K562 (cell line): ENCODE measurements at regions not wholly inside any gene's neighbourhood (a gene's known extent, or its start where the extent isn't known, plus 50 kb on each side); places are given as distances from the start of the nearest gene placed in this dataset.

Experiments
- ATAC-seq: fragments of 200-7000 bp; cut with Tn5 transposase; 3 replicates; pipeline ENCODE4 v1.9.1; 2020; ENCODE audit warnings: moderate library complexity
- BruUV-seq: library from RNA; stranded (reverse); fragments of 400-500 nt; replicated peaks from 2 replicates; lab custom pipeline; 2021; lab: Mats Ljungman, UMichigan
- CTCF ChIA-PET: fragments of 300-600 bp; formaldehyde crosslinking; extraction: SDS; loops from one replicate; lab custom pipeline; 2021; ENCODE audit warnings: low intra/inter-chr PET ratio; lab: Yijun Ruan, JAX
- POLR2A ChIA-PET: fragments of 300-600, 350-650 bp; sonication (Branson Sonifier 250); formaldehyde crosslinking; extraction: SDS; loops from one replicate; lab custom pipeline; 2021; ENCODE audit warnings: antibody characterized with exemption, inconsistent platforms; lab: Yijun Ruan, JAX
- DNase-seq, 4 experiments: peaks; one replicate each; pipeline versions ENCODE4 v3.0.0 to v3.0.0-alpha.2; 2011 to 2018; ENCODE audit warnings: low spot score in 3 of 4, mixed read lengths in 3 of 4; ENCODE audit errors: extremely low read depth in 1 of 4
- FAIRE-seq: peaks from 2 replicates; lab custom pipeline; 2011; peaks lifted over from hg19 to GRCh38; lab: Jason Lieb, UNC
- H2AFZ ChIP-seq: 2 replicates; pipeline ENCODE4 v1.6.0; 2011; ENCODE audit warnings: low read depth, low read length, control low read depth, inconsistent platforms
- H3K27ac ChIP-seq: fragments of 200-600 bp; 3 replicates; pipeline ENCODE4 v1.8.0; 2011; ENCODE audit warnings: low read depth, mild to moderate bottlenecking, control low read depth, inconsistent platforms, low read length, moderate library complexity, mixed read lengths; ENCODE audit errors: extremely low read depth
- H3K27me3 ChIP-seq, 2 experiments: fragments of 300-600 bp in 1 of 2; 2 replicates in 1 of 2; 3 replicates in 1 of 2; pipeline versions ENCODE4 v1.6.0 to v1.8.0; 2011; ENCODE audit warnings: inconsistent platforms in 2 of 2, low read length in 2 of 2, mild to moderate bottlenecking in 1 of 2, mixed read lengths in 1 of 2, moderate library complexity in 1 of 2; ENCODE audit not compliant: control insufficient read depth in 2 of 2, insufficient read depth in 2 of 2
- H3K36me3 ChIP-seq: fragments of 300-600 bp; 3 replicates; pipeline ENCODE4 v1.8.0; 2011; ENCODE audit warnings: mild to moderate bottlenecking, low read length, inconsistent platforms; ENCODE audit not compliant: control insufficient read depth, insufficient read depth
- H3K4me1 ChIP-seq, 2 experiments: fragments of 200-600 bp in 1 of 2; replicated peaks in 1 of 2; 2 replicates in 1 of 2; 3 replicates in 1 of 2; pipeline versions ENCODE4 v1.5.1 to v1.8.0; 2011; ENCODE audit warnings: inconsistent platforms in 2 of 2, low read length in 2 of 2, mild to moderate bottlenecking in 1 of 2, mixed read lengths in 1 of 2, moderate library complexity in 1 of 2; ENCODE audit not compliant: control insufficient read depth in 2 of 2, insufficient read depth in 2 of 2
- H3K4me2 ChIP-seq: 2 replicates; pipeline ENCODE4 v1.6.1; 2011; ENCODE audit warnings: low read length, control low read depth, inconsistent platforms, mixed read lengths; ENCODE audit not compliant: insufficient read depth
- H3K4me3 ChIP-seq: fragments of 200-600 bp; sonication (generic), shearing (Covaris generic); 2 replicates; pipeline ENCODE4 v1.5.1; 2016; ENCODE audit warnings: control low read depth, inconsistent platforms
- H3K79me2 ChIP-seq: fragments of 200-600 bp; 3 replicates; pipeline ENCODE4 v1.8.0; 2011; ENCODE audit warnings: low read length, inconsistent platforms; ENCODE audit not compliant: control insufficient read depth, insufficient read depth
- H3K9ac ChIP-seq, 2 experiments: 2 replicates each; pipeline versions ENCODE4 v1.6.0 to v1.6.1; 2011; ENCODE audit warnings: low read depth in 2 of 2, low read length in 2 of 2, control low read depth in 1 of 2, inconsistent platforms in 1 of 2, mild to moderate bottlenecking in 1 of 2, mixed read lengths in 1 of 2; ENCODE audit not compliant: insufficient read depth in 1 of 2
- H3K9me1 ChIP-seq: one replicate; pipeline ENCODE4 v1.6.0; 2011; ENCODE audit warnings: inconsistent platforms, mild to moderate bottlenecking, low read length, moderate library complexity; ENCODE audit not compliant: control insufficient read depth, insufficient read depth
- H3K9me3 ChIP-seq: replicated peaks from 2 replicates; pipeline ENCODE4 v1.5.1; 2011; ENCODE audit warnings: low read depth, low read length, inconsistent platforms; ENCODE audit not compliant: control insufficient read depth, insufficient read depth
- H4K20me1 ChIP-seq: replicated peaks from 2 replicates; pipeline ENCODE4 v1.6.1; 2011; ENCODE audit warnings: low read length, inconsistent platforms, mixed read lengths; ENCODE audit not compliant: control insufficient read depth, insufficient read depth
- BACH1 ChIP-seq: fragments of 200-800 bp; sonication (Bioruptor generic); IDR thresholded peaks from 2 replicates; pipeline ENCODE4 v1.6.1; 2016; ENCODE audit warnings: missing genetic modification characterization, missing compliant biosample characterization
- C11orf30 ChIP-seq: fragments of 450-650 bp; IDR thresholded peaks from 2 replicates; pipeline ENCODE4 v1.6.1; 2016; ENCODE audit warnings: low read depth, mild to moderate bottlenecking
- CEBPB ChIP-seq: fragments of 450-650 bp; IDR thresholded peaks from 2 replicates; pipeline ENCODE4 v1.6.1; 2016; ENCODE audit warnings: missing genetic modification characterization, missing compliant biosample characterization
- EHMT2 ChIP-seq: fragments of 450-650 bp; IDR thresholded peaks from 2 replicates; pipeline ENCODE4 v1.6.1; 2018; ENCODE audit warnings: antibody characterized with exemption
- HDAC6 ChIP-seq: IDR thresholded peaks from 2 replicates; pipeline ENCODE4 v1.6.1; 2012; ENCODE audit warnings: low read depth, mild to moderate bottlenecking, control low read depth, inconsistent platforms, low read length, moderate library complexity
- SNAPC5 ChIP-seq: fragments of 250-450 bp; sonication (Bioruptor Pico); IDR thresholded peaks from 2 replicates; pipeline ENCODE4 v1.8.0; 2021; ENCODE audit warnings: moderate library complexity, mild to moderate bottlenecking, inconsistent platforms
- SRSF7 ChIP-seq: fragments of 200-400 bp; formaldehyde crosslinking; optimal IDR thresholded peaks from 2 replicates; pipeline ENCODE3; 2017; ENCODE audit warnings: mild to moderate bottlenecking, low read depth, low read length
- STAT6 ChIP-seq: sonication (generic); formaldehyde crosslinking; IDR thresholded peaks from 2 replicates; pipeline ENCODE4 v1.8.1; 2023; ENCODE audit warnings: mild to moderate bottlenecking, missing genetic modification reagents
- SUPT5H ChIP-seq: fragments of 450-650 bp; IDR thresholded peaks from 2 replicates; pipeline ENCODE4 v1.6.1; 2016
- XRCC3 ChIP-seq: fragments of 450-650 bp; IDR thresholded peaks from 2 replicates; pipeline ENCODE4 v1.6.1; 2017; ENCODE audit warnings: mild to moderate bottlenecking, moderate library complexity
- ZC3H4 ChIP-seq: sonication (generic); formaldehyde crosslinking; IDR thresholded peaks from 2 replicates; pipeline ENCODE4 v1.9.0; 2021; ENCODE audit warnings: missing genetic modification reagents, borderline replicate concordance
- ZKSCAN3 ChIP-seq: fragments of 250-450 bp; sonication (Bioruptor Pico); IDR thresholded peaks from 2 replicates; pipeline ENCODE4 v1.4.0; 2020
- ZNF644 ChIP-seq: fragments of 200-800 bp; sonication (Bioruptor generic); IDR thresholded peaks from 2 replicates; pipeline ENCODE4 v1.6.1; 2016; ENCODE audit warnings: low read depth, missing genetic modification characterization, missing compliant biosample characterization
- WGBS: fragments of 100-300 bp; shearing (Covaris generic); methylation state at CpG from one replicate; pipeline ENCODE4 v1.1.6; 2016; ENCODE audit warnings: low coverage, mixed read lengths; ENCODE audit not compliant: insufficient coverage; ENCODE audit errors: missing lambda C conversion rate; 5-methylcytosine and 5-hydroxymethylcytosine counted together
- in situ Hi-C: fragments of 300-500 bp; cut with MboI; formaldehyde crosslinking; loops from 4 replicates; pipeline ENCODE4 v1.15.0; 2018; ENCODE audit warnings: inconsistent platforms, mixed read lengths
- intact Hi-C: fragments of 100-400 bp; cut with micrococcal nuclease; formaldehyde crosslinking; loops from 2 replicates; pipeline ENCODE4 v1.14.2; 2022
- TF ChIP-seq, protein P1 (sequence below): fragments of 450-650 bp; formaldehyde crosslinking; IDR thresholded peaks from 2 replicates; pipeline ENCODE4 v1.4.0; 2022; ENCODE audit warnings: mild to moderate bottlenecking, moderate library complexity

GRCh38 chr4:17329046-17329445 is 182.8 kb downstream of the QDPR start:
- Histone ChIP-seq H3K9me3 (no peaks in the 10 kb centered on the region), H3K27ac (no peak overlapping the region), H3K27me3 (peaks cover 0 to 7% of the 10 kb centered on the region in 2 experiments; a peak in 2 of 5 replicates), H4K20me1 (no peaks in the 10 kb centered on the region), H2AFZ (no peak overlapping the region), H3K4me2 (no peak overlapping the region), H3K9ac (no peak overlapping the region), H3K4me3 (no peak overlapping the region), H3K4me1 (no peaks in the 10 kb centered on the region), H3K79me2 (no peaks in the 10 kb centered on the region), H3K36me3 (no peaks in the 10 kb centered on the region), H3K9me1 (no peaks in the 10 kb centered on the region)
- in situ Hi-C loops (loop anchor here (25.0 kb wide), 1 partner anchor 1042 kb away; no protein-coding TSS in a partner anchor), intact Hi-C loops (loop anchor here (10.0 kb wide), 1 partner anchor 234 kb away; no protein-coding TSS in a partner anchor)
- ATAC-seq (no peak), FAIRE-seq (no peak), DNase-seq (no peak)
- ChIA-PET CTCF (no interaction called here), POLR2A (interaction anchor here (0.6 kb wide), 1 partner anchor 336 kb away, joined by 4 read pairs; no protein-coding TSS in a partner anchor)
- BruUV-seq, result no TSS peak
- WGBS, result 0% methylated on average over 1 of the region's 1 CpG
- TF ChIP-seq ZKSCAN3 (CRISPR knock-in tag) (no peak), XRCC3 (no peak), ZC3H4 (CRISPR knock-in tag) (no peak), C11orf30 (no peak), SUPT5H (no peak), CEBPB (no peak), SRSF7 (no peak), EHMT2 (no peak), HDAC6 (no peak), ZNF644 (no peak), STAT6 (CRISPR knock-in tag) (no peak), SNAPC5 (CRISPR knock-in tag) (no peak), BACH1 (tag) (no peak)
- TF ChIP-seq, protein P1, sequence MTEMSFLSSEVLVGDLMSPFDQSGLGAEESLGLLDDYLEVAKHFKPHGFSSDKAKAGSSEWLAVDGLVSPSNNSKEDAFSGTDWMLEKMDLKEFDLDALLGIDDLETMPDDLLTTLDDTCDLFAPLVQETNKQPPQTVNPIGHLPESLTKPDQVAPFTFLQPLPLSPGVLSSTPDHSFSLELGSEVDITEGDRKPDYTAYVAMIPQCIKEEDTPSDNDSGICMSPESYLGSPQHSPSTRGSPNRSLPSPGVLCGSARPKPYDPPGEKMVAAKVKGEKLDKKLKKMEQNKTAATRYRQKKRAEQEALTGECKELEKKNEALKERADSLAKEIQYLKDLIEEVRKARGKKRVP, result no peak
